Stimulated activated CD4-positive, alpha-beta T cell treated with anti-CD3 and anti-CD28 coated beads, Interleukin-15, amount 100 ng/mL, for 48 hours (primary cell): ENCODE measurements at regions not wholly inside any gene's neighbourhood (a gene's known extent, or its start where the extent isn't known, plus 50 kb on each side); places are given as distances from the start of the nearest gene placed in this dataset.
"Not testable (repeated sequence)": the region's sequence is repeated elsewhere in the genome, so short reads cannot be mapped to it uniquely, and the experiment has no call there.

Source experiments
- DNase-seq, 2 donors: peaks; one replicate each; pipeline ENCODE4 v3.0.0-alpha.2; 2020; ENCODE audit warnings: low read depth in 2 of 2

DNA sequence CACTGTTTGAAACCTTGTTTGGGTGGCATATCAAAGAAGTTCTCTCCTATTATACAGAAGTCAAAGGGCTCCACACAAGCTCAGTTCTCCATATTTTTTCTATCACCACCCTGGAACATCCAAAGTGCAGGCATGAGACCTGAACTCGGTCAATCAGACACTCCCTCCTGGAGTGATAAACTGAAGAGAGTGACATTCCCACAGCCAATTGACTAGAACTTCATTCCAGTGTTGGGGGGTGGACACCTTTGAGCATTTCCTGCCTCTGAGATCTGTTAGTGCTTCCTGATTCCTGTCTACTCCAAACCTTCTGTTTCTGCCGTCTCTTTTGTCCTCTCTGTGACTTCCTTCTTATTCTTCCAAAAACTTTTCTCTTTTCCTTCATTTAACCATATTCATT is 220.7 kb upstream of the NOX3 start:
- DNase-seq: no peak

DNA sequence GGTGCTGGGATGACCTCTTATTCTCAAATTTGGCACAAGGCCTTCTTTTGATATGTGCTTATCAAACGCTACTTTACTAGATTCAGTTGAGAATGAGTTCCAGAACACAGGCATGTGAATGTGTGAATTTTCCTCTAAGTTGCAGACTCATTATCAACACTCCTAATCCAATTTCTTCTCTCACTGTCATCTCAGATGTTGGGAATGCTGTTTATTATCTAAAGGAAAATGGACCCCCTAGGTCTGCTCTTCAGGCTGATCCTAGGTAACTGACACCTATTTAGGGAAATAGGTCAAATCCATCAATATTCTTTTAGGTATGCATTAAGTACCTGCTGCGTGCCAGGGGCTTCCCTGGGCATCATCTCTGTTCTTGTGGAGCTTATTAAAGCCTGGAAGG is 215.0 kb upstream of the NOX3 start:
- no peak for DNase-seq

DNA sequence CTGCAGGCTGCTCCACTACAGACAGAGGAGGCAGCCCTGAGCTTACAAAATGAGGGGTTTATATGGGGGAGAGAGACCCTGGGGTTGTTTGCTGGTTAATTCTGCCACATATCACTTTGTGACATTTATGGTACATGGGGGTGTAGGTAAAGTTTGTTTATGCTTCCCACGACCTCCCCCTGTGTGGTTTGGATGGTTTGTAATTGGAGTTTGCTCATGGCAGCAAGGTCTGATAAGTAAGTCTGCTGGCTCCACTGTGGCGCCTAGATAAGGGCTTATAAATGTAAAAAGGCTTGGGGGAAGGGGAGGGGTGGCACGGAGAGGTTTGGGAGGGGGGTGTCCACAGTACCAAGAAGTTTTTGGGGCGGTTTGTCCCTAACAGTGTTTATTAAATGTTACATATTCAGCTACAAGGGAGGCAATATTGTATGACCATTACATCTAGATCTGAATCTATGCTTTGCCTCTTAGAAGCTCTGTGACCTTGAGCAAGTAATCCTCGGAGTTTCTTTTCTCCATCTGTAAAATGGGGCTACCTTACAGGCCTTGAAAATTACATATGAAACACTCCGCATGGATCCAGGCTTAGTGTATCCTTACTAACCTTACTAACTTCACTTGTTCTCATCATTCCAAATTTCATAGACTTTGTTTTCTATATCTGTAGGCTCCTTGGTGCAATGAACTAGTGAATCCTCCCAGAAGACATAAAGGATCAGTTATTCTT is 204.8 kb upstream of the NOX3 start:
- no peak for DNase-seq

DNA sequence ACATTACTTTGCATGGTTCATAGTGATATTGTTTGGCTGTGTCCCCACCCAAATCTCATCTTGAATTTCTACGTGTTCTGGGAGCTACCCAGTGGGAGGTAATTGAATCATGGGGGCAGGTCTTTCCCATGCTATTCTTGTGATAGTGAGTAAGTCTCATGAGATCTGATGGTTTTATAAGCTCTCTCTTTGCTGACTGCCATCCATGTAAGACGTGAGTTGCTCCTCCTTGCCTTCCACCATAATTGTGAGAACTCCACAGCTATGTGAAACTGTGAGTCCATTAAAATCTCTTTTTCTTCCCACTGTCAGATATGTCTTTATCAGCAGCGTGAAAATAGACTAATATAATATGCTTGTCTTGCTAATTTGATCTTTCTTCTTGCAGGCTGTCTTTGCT is 200.4 kb upstream of the NOX3 start:
- DNase-seq: no peak

DNA sequence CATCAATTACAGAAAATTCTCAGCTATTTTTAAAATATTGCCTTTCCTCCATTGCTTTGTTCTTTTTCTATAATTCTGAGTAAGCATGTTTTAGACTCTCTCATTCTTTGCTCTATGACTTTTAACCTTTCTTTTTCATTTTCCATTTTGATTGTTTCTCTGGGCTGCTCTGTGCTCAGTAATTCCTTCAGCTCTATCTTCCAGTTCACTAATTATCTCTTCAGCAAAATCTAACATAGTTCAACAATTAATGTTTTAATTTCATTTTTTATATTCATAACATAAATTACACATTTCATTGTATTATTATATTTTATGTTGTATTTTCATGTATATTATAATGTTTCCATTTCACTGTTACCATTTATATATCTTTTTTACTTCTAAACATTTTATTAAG is 198.8 kb upstream of the NOX3 start:
- DNase-seq: no peak

DNA sequence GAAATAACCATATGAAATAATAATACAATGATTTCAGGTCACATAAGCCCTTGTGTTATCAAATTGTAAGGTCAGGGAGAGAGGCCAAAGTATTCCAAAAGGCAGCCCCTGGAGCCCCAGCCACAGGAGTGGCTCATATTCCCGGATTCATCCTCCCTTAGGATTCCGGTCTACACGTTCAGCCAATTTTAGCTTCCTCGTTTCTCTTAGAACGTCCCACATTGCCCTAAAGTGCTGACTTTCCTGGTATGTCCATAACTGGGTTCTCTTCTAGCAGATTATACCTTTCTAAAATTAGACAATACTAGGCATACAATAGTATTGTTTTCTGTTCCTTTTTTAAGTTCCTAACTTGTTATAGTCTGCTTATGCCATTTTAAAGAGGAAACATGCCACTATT is 192.7 kb upstream of the NOX3 start:
- no peak for DNase-seq

DNA sequence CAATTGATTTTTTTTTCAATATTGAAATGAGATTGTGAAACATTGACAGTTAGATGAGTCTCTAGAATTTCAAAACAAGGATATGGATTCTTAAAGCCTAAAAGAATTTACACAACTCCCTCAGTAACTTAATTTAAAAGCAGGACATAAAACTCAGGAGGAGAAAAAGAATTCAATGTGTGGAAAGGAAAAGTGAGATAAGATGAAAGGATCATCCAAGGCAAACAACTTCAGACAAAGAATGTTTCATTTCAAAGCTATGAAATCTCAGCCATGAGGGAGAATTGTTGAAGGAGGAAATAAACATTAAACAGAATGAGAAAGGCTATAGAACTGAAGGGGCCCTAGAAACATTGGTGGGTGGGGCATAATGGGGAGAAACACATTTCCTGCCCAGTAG is 191.7 kb upstream of the NOX3 start:
- no peak for DNase-seq

DNA sequence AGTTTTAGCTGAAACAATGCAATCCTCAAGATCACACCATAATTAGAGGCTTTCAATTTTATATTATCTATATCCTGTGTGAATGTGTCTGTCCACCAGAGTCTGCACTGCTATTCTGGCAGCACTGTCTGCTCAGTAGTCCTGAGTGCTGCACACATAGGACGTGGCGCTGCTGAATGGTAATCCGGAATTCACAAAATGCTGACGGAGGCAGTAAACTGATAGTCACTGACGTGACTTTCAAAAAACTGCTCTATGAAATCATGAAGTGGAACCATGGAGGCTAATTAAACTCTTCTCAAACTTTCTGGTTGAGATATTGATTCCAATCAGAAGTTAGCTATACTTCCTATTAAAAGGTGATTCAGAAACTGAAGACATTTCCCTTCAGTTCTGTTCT is 190.8 kb upstream of the NOX3 start:
- no peak for DNase-seq

DNA sequence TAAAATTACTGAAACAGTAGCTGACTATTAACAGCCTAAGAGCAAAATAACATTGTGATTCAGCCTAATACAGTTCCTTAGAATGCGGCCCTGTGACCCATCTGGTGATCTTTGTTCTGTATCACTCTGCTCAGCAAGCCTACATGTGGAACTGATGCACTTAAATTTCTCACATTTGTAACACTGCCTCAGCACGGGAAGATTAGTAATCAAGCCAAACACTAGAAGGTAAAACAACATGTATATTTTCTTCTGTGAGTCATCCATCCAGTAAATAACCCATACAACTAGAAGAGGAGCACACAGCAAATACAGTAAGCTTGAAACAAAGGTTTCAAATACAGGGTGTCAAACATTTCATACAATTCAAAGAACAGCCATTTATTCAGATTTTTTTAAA is 189.7 kb upstream of the NOX3 start:
- DNase-seq: no peak

DNA sequence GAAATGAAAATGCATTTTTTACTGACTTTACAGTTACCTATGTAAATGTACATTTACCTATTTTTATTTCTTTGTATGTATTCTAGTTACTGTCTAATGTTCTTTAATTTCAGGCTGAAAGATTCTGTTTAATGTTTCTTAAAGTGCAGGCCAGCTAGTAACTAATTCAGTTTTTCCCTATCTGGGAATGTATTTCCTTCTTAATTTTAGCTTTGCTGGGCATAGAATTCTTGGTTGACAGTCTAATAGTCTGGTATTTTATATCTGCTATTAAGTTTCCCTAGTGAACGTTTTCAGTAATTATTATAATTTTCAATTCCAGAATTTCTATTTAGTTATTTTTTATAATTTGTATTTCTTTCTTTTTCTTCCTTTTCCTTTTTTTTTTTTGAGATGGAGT is 186.0 kb upstream of the NOX3 start:
- no peak for DNase-seq

DNA sequence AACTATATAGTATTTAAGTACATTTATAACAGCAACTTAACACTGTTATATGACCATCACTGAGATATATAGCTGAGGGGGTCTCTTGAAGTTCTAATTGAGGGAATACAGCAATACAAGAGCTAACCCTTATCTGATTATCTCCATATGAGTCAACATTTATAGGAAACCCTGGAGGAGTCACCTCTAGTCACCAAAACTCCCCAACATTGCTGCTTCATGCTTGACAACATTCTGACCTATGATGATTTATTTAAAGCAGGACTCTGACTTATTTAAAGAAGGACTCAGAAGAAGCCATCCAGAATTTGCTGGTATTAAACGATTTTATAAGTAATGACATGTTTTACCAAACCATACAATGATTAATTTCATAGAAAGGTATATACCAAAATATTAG is 182.6 kb upstream of the NOX3 start:
- no peak for DNase-seq

DNA sequence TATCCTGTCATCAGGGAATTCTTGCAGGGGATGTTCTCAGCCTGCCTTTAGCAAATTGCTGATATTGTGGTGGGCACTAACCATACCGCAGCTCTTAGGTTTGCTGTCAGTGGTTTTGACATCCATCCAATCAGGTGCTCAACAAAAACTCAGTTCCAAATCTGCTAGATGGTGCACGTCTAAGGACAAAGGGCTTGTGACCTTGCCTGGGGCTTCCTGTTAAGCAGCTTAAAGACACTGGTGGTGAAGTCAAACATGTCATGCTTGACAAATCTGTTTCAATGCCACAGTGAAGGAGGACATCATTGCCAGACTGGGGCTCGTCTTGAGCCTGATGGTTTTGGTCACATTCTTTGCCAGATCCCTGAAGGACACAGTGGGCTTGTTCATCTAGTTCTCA is 179.8 kb upstream of the NOX3 start:
- no peak for DNase-seq

DNA sequence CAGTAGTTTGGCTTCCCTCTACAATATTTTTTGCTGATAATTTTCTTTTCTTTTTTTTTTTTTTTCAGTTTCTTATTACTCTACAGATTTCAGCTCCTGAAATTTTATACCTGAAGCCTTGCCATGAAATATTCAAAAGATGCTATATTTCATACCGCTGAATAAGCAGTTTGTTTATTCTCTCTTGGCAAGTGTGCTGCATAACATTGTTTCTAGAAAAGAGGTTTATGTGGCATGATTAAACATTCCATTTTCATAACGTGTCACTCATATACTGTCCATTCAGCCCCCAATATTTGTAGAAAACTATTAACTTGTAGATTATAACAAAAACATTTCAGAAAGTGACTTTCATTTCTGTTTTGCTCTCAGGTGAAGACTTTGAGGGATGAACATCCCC is 174.4 kb upstream of the NOX3 start:
- DNase-seq: no peak

DNA sequence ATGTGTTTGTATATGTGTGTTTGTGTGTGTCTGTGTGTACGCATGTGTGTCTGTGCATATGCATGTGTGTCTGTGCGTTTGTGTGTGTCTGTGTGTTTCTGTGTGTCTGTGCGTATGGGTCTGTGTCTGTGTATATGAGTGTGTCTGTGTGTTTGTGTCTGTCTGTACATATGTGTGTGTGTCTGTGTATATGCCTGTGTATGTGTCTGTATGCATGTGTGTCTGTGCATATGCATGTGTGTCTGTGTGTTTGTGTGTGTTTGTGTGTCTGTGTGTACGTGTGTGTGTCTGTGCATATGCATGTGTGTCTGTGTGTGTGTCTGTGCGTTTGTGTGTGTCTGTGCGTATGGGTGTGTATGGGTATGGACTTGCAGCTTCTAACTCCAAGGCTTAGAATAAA is 174.0 kb upstream of the NOX3 start:
- no peak for DNase-seq

DNA sequence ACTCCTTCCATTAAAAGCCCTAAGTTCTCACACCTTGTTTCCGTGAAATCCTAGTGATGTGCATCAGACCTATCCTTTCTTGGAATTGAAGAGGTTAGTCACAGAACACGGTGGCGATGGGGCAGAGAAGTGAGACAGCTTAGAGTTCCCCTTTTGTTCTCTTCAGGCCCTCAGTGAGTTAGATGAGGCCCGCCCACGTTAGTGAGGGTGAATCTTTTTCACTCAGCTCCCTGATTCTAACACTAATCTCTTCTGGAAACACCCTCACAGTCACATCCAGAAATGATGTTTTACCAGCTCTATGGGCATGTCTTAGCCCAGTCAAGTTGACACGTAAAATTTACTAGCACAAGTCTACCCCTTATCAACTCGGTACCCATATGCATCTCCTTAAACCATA is 172.7 kb upstream of the NOX3 start:
- peak; percentile 52 to 53 for DNase-seq

DNA sequence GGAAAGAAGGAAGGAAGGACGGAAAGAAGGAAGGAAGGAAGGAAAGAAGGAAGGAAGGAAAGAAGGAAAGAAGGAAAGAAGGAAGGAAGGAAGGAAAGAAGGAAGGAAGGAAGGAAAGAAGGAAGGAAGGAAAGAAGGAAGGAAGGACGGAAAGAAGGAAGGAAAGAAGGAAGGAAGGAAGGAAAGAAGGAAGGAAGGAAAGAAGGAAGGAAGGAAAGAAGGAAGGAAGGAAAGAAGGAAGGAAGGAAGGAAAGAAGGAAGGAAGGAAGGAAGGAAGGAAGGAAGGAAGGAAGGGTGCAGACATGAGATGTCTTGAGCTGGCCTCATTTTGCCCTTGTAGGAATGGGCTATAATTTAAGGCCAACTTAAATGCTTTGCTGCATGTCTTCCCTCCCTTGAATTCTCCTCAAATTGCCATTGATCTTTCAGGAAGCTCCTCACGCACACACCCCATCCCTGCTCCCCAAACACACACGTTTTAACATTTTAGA is 172.1 kb upstream of the NOX3 start:
- not testable (repeated sequence) for DNase-seq

DNA sequence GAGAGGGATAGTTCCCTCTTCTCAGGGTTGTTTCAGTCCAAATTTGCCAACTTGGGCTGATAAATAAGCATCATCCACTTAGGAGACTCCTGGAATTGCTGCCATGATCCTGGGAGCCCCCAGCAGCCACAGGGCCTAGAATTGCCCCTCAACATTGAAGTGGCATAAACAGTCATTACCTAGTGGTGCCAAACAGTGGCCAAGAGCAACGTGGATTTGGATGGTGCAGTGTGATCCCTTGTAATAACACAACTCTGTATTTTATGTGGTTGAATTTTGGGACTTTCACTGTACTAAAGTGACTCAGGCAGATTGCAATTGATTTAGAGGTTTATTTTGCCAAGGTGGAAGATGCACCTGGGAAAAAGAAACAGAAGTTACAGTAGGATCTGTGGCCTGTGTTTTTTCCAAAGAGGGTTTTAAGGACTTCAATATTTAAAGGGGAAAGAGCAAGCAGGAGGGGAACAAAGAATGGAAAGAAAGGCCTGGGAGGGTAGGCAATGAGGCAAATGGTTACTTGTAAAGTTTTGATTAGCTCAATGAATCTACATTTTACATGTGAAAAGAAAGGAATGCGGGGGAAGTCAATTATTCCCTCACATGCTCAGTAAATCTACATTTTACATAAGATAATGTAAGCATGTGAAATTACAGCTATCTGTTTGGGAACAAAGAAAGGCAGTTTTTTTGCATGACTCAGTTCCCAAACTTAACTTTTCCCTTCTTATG is 168.0 kb upstream of the NOX3 start:
- DNase-seq: no peak

DNA sequence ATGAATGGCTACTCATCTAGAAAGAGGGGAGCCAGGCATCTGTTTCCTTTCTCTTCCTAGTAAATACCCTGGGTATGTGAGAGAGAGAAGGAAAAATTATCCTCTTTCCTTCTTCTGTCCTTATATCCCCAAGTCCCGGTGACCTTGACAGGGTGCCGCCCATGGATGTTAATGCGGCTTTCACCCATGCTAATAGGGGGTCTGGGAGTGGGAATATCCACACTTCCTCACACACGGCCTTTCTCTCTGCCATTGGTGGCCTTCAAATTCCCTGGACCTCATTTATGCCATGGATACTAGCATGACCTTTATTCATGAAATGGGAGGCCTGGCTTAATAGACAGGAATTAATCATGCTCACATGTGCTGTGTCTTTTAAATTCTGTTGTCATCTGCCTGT is 159.0 kb upstream of the NOX3 start:
- no peak for DNase-seq

DNA sequence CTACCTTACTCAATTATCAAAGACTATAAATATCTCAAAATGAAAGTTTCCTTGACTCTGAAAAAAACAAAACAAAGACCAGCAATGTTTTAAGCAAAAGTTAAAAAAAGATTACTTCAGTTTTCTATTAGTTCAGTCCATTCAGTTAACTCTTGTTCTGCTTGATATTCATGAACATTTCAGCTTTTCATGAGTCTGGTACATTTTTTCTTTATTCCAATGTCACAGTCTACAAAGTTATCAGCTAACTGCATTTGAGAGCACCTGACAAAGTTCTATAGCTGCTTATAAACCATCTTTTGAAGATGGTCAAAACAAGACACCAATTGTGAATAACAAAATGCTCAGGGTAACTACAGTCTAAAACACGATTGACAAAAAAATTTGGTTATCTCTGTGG is 156.1 kb upstream of the NOX3 start:
- DNase-seq: no peak

DNA sequence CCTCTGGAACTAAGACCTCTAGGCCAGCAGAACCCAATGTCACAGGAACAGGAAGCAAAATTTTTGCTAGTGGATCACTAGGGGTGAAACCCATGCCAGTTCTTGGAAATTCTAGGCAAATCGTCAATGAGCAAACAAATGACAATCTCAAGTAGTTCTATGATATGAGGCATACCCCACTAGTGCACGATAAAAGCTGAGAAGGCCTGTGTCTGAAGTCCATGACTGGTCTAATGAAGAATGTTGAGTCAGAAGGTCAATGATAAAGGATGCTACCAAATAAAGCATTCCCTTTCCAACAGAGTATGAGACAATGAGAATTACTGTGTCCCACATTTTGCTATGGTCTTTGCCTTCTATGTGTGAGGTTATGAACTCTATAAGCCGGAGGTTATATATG is 149.4 kb upstream of the NOX3 start:
- DNase-seq: no peak

DNA sequence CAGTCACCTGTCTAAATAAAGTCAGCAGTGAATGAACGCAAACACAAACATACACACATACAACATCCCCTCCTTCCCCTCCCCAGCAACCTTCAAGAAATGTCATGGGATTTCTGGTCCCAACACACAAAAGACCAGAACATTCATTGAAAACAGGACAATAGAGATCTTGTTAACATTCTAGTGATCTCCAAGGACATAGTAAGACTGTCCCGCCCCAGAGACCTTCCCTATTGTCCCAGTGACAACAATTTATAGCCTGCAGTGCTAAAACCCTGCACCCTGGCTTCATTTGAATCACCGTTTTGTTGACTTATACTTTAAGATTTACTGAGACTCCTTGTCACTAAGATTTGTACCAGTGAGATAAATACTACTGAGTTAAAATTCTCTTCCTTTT is 143.9 kb upstream of the NOX3 start:
- no peak for DNase-seq

DNA sequence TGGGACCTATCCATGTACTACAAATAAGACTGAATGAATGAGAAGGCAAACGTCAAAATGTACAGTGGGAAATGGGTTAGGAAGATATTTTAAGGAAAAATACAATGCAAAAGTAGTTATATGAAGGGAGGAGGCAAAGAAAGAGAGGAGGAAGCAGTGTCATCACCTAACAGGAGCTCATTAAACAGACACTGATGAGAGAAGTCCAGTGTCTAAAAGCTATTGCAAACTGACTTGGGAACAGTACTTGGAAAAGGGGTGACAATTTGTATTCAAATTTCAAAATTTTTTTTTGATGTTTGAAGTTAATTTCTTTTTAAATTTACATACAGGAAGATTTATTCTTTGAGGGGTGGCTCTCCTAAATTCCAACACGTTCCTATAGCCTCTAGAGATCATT is 143.5 kb upstream of the NOX3 start:
- no peak for DNase-seq

DNA sequence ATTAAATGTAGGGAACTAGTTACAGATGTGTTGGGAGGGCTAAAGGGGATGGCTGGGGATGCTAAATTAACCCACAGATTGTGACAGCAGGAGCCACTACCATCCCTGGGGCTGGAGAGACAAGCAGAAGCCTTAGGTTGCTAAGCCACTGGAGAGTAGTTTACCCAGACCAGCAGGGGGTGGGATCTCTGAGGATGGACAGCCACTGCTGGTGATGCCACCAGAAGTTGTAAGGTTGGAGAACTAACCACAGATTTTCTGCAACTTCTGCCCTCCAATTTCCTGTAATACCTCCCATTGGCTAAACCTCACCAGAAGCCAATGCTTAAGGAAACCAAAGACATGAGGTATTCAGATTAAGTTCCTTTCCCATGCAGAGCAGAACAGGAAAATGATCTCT is 139.6 kb upstream of the NOX3 start:
- DNase-seq: no peak

DNA sequence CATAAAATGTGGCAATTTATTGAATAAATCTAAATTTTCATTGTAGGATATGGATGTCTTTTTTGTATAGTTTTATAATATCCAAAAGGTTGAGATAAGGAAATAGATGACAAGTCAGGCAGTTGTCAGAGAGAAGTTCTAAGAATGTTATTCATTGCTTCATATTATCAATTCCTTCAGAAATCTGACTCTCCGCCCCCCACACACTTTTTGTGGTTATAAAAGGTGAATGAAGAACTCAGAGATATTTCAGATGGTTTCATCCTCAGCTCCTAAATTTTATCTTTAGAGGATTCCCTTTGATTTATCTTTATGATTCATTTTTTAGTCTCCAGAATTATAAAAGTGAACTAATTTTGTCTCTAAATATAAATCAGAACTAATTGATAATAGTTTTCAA is 136.1 kb upstream of the NOX3 start:
- no peak for DNase-seq
